HepG2 (cell line): ENCODE measurements at regions not wholly inside any gene's neighbourhood (a gene's known extent, or its start where the extent isn't known, plus 50 kb on each side); places are given as distances from the start of the nearest gene placed in this dataset.

Source experiments
- ATAC-seq: fragments of 200-7000 bp; cut with Tn5 transposase; 3 replicates; pipeline ENCODE4 v1.9.1; 2020; ENCODE audit warnings: mild to moderate bottlenecking, moderate library complexity
- BruUV-seq: library from RNA; stranded (reverse); fragments of 400-500 nt; replicated peaks from 2 replicates; lab custom pipeline; 2021; lab: Mats Ljungman, UMichigan
- CTCF ChIA-PET: fragments of 300-600 bp; formaldehyde crosslinking; extraction: SDS; loops from one replicate; lab custom pipeline; 2021; ENCODE audit warnings: low total read pairs, inconsistent platforms, low intra/inter-chr PET ratio; lab: Yijun Ruan, JAX
- POLR2A ChIA-PET: fragments of 350-600 bp; sonication (Branson Sonifier 250); formaldehyde crosslinking; loops from one replicate; lab custom pipeline; 2020; ENCODE audit warnings: antibody characterized with exemption, inconsistent platforms; lab: Yijun Ruan, JAX
- DNase-seq: peaks from one replicate; pipeline ENCODE4 v3.0.0-alpha.2; 2015; ENCODE audit warnings: low spot score
- FAIRE-seq: peaks from 3 replicates; lab custom pipeline; 2011; peaks lifted over from hg19 to GRCh38; lab: Jason Lieb, UNC
- H2AFZ ChIP-seq: one replicate; pipeline ENCODE4 v1.6.1; 2011; ENCODE audit warnings: low read length, inconsistent platforms
- H3K27ac ChIP-seq: fragments of 300-600 bp; 3 replicates; pipeline ENCODE4 v1.8.0; 2011; ENCODE audit warnings: mixed run types, mild to moderate bottlenecking, mixed read lengths, low read length, inconsistent platforms; ENCODE audit not compliant: insufficient read depth; ENCODE audit errors: extremely low read length
- H3K27me3 ChIP-seq, 2 experiments: fragments of 200-600 bp in 1 of 2; 2 replicates in 1 of 2; 3 replicates in 1 of 2; pipeline versions ENCODE4 v1.6.0 to v1.8.0; 2011; ENCODE audit warnings: low read length in 2 of 2, mild to moderate bottlenecking in 2 of 2, moderate library complexity in 2 of 2, inconsistent platforms in 1 of 2; ENCODE audit not compliant: insufficient read depth in 2 of 2, control insufficient read depth in 1 of 2
- H3K36me3 ChIP-seq, 2 experiments: fragments of 200-600 bp in 1 of 2; replicated peaks in 1 of 2; 2 replicates in 1 of 2; 3 replicates in 1 of 2; pipeline versions ENCODE4 v1.5.1 to v1.8.0; 2011; ENCODE audit warnings: low read length in 2 of 2, inconsistent platforms in 1 of 2; ENCODE audit not compliant: insufficient read depth in 2 of 2, control insufficient read depth in 1 of 2
- H3K4me1 ChIP-seq: 2 replicates; pipeline ENCODE4 v1.5.1; 2012; ENCODE audit warnings: low read length, inconsistent platforms; ENCODE audit not compliant: insufficient read depth
- H3K4me2 ChIP-seq: 2 replicates; pipeline ENCODE4 v1.6.0; 2011; ENCODE audit warnings: low read depth, low read length, inconsistent platforms
- H3K4me3 ChIP-seq, 3 experiments: fragments of 200-600 bp in 1 of 3; sonication (generic), shearing (Covaris generic) in 1 of 3; replicated peaks in 1 of 3; 2 replicates each; pipeline ENCODE4 v1.5.1; 2011 to 2016; ENCODE audit warnings: low read length in 3 of 3, inconsistent platforms in 2 of 3, low read depth in 2 of 3, mild to moderate bottlenecking in 2 of 3, control low read depth in 1 of 3, mixed read lengths in 1 of 3; ENCODE audit not compliant: insufficient read depth in 1 of 3
- H3K79me2 ChIP-seq: one replicate; pipeline ENCODE4 v1.6.1; 2011; ENCODE audit warnings: low read length, inconsistent platforms; ENCODE audit not compliant: insufficient read depth
- H3K9ac ChIP-seq: 2 replicates; pipeline ENCODE4 v1.6.0; 2011; ENCODE audit warnings: mild to moderate bottlenecking, low read depth, low read length, inconsistent platforms; ENCODE audit not compliant: insufficient read depth
- H3K9me3 ChIP-seq: 2 replicates; pipeline ENCODE4 v1.5.1; 2012; ENCODE audit warnings: mild to moderate bottlenecking, low read length
- H4K20me1 ChIP-seq: 2 replicates; pipeline ENCODE4 v1.6.0; 2011; ENCODE audit warnings: inconsistent platforms, mild to moderate bottlenecking, low read length, moderate library complexity; ENCODE audit not compliant: insufficient read depth
- DBP ChIP-seq: sonication (generic); formaldehyde crosslinking; IDR thresholded peaks from 2 replicates; pipeline ENCODE4 v1.4.0; 2020; ENCODE audit warnings: missing genetic modification reagents; ENCODE audit errors: not compliant biosample characterization
- FOXA3 ChIP-seq: IDR thresholded peaks from 2 replicates; pipeline ENCODE4 v1.6.1; 2016; ENCODE audit warnings: missing genetic modification reagents, missing compliant biosample characterization
- FOXK1 ChIP-seq: sonication (generic); formaldehyde crosslinking; IDR thresholded peaks from 2 replicates; pipeline ENCODE4 v1.4.0; 2020; ENCODE audit warnings: low read depth, missing genetic modification reagents, borderline replicate concordance
- FOXP1 ChIP-seq, 2 experiments: fragments of 450-650 bp in 1 of 2; IDR thresholded peaks; 2 replicates each; pipeline ENCODE4 v1.6.1; 2017 to 2018; ENCODE audit warnings: antibody characterized with exemption in 1 of 2
- GATAD2A ChIP-seq: IDR thresholded peaks from 2 replicates; pipeline ENCODE4 v1.6.1; 2016
- MXI1 ChIP-seq: IDR thresholded peaks from 3 replicates; pipeline ENCODE4 v1.6.1; 2012; ENCODE audit warnings: low read depth, low read length, inconsistent platforms, borderline replicate concordance
- NFE2L1 ChIP-seq: sonication (generic); formaldehyde crosslinking; IDR thresholded peaks from 2 replicates; pipeline ENCODE4 v1.4.0; 2020; ENCODE audit warnings: missing genetic modification reagents, mild to moderate bottlenecking, borderline replicate concordance
- NRL ChIP-seq: sonication (generic); formaldehyde crosslinking; IDR thresholded peaks from 2 replicates; pipeline ENCODE4 v1.5.0; 2020; ENCODE audit warnings: missing genetic modification reagents, mild to moderate bottlenecking, moderate library complexity, borderline replicate concordance
- RAD21 ChIP-seq: fragments of 450-650 bp; formaldehyde crosslinking; IDR thresholded peaks from 2 replicates; pipeline ENCODE4 v1.5.0; 2020; ENCODE audit warnings: mild to moderate bottlenecking
- ZNF281 ChIP-seq: sonication (generic); formaldehyde crosslinking; IDR thresholded peaks from 2 replicates; pipeline ENCODE4 v1.4.0; 2020; ENCODE audit warnings: missing genetic modification reagents, borderline replicate concordance
- ZNF552 ChIP-seq: sonication (generic); formaldehyde crosslinking; IDR thresholded peaks from 2 replicates; pipeline ENCODE4 v1.9.0; 2022; ENCODE audit warnings: missing genetic modification reagents, mild to moderate bottlenecking, borderline replicate concordance
- ZNF839 ChIP-seq: sonication (generic); formaldehyde crosslinking; IDR thresholded peaks from 2 replicates; pipeline ENCODE4 v1.4.0; 2020; ENCODE audit warnings: missing genetic modification reagents, mild to moderate bottlenecking, borderline replicate concordance
- WGBS: methylation state at CpG from one replicate; pipeline ENCODE4 v1.1.6; 2017; ENCODE audit warnings: low lambda C conversion rate; 5-methylcytosine and 5-hydroxymethylcytosine counted together
- in situ Hi-C: cut with HindIII; loops from 2 replicates; pipeline ENCODE4 v1.10.0; 2017; ENCODE audit warnings: low pct_unique_long_range_greater_than_20kb; ENCODE audit not compliant: extremely low pct_ligation_motif_present
- intact Hi-C: fragments of 100-400 bp; cut with micrococcal nuclease; formaldehyde crosslinking; loops from one replicate; pipeline ENCODE4 v1.10.0; 2022; ENCODE audit not compliant: unreplicated experiment
- TF ChIP-seq, protein P1 (sequence below): sonication (generic); formaldehyde crosslinking; IDR thresholded peaks from 2 replicates; pipeline ENCODE4 v1.5.1; 2020; ENCODE audit warnings: mild to moderate bottlenecking, missing genetic modification reagents, borderline replicate concordance
- TF ChIP-seq, protein P2 (sequence below): IDR thresholded peaks from 2 replicates; pipeline ENCODE4 v1.6.1; 2016

DNA sequence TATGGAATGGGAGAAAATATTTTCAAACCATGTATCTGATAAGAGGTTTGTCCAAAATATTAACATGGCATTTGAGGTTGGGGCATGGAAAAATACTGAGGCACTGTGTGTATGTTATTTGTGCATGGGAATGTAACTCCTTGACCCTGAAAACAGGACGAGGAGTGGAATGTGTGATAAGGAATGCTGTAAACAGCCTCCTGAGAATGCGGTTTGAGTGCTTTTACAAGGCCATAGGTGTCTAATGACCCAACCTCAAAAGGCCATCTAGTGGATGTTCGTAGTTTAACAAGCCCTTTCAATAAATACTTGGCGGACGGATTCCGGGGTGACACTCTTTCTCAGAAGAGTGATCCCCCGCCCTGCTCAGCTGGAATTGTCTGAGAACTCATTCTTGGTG lies 162.9 kb upstream of the USP9X start:
- Histone ChIP-seq H3K27ac (no peak overlapping the region), H3K4me3 (no peak overlapping the region), H3K36me3 (no peaks in the 10 kb centered on the region), H3K4me2 (no peak overlapping the region; the same call in 1 of the 2 replicates), H3K9me3 (peaks cover 10% of the 10 kb centered on the region; the same call in 1 of the 2 replicates), H4K20me1 (no peaks in the 10 kb centered on the region), H3K79me2 (no peaks in the 10 kb centered on the region), H2AFZ (no peak overlapping the region), H3K4me1 (no peaks in the 10 kb centered on the region), H3K27me3 (no peaks in the 10 kb centered on the region), H3K9ac (no peak overlapping the region)
- intact Hi-C loops, result loop anchor here (10.0 kb wide), 2 partner anchors 48 to 118 kb away; no protein-coding TSS in a partner anchor
- DNase-seq (peak; percentile 45), FAIRE-seq (peak; percentile 94), ATAC-seq (peak; percentile 41; the same call in 2 of the 3 replicates)
- ChIA-PET POLR2A (no interaction called here), CTCF (no interaction called here)
- WGBS, result 0% methylated on average over 1 of the region's 7 CpGs
- in situ Hi-C loops, result no loop called here
- BruUV-seq, result no TSS peak
- TF ChIP-seq FOXP1 (IDR thresholded peaks at IDR 0.05) (no peak), FOXP1 (CRISPR knock-in tag; IDR thresholded peaks at IDR 0.05) (0 out of 2 replicates have a peak, but pooled peaks have one; percentile 36), NRL (CRISPR knock-in tag) (no peak), ZNF281 (CRISPR knock-in tag) (no peak), MXI1 (no peak), RAD21 (CRISPR knock-in tag) (peak; percentile 37; the same call in 1 of the 2 replicates), ZNF552 (CRISPR knock-in tag) (no peak), FOXA3 (CRISPR knock-in tag) (0 out of 2 replicates have a peak, but pooled peaks have one; percentile 23), DBP (CRISPR knock-in tag) (no peak), FOXK1 (CRISPR knock-in tag) (no peak), GATAD2A (no peak), ZNF839 (CRISPR knock-in tag) (no peak), NFE2L1 (CRISPR knock-in tag) (no peak)
- TF ChIP-seq, protein P1, sequence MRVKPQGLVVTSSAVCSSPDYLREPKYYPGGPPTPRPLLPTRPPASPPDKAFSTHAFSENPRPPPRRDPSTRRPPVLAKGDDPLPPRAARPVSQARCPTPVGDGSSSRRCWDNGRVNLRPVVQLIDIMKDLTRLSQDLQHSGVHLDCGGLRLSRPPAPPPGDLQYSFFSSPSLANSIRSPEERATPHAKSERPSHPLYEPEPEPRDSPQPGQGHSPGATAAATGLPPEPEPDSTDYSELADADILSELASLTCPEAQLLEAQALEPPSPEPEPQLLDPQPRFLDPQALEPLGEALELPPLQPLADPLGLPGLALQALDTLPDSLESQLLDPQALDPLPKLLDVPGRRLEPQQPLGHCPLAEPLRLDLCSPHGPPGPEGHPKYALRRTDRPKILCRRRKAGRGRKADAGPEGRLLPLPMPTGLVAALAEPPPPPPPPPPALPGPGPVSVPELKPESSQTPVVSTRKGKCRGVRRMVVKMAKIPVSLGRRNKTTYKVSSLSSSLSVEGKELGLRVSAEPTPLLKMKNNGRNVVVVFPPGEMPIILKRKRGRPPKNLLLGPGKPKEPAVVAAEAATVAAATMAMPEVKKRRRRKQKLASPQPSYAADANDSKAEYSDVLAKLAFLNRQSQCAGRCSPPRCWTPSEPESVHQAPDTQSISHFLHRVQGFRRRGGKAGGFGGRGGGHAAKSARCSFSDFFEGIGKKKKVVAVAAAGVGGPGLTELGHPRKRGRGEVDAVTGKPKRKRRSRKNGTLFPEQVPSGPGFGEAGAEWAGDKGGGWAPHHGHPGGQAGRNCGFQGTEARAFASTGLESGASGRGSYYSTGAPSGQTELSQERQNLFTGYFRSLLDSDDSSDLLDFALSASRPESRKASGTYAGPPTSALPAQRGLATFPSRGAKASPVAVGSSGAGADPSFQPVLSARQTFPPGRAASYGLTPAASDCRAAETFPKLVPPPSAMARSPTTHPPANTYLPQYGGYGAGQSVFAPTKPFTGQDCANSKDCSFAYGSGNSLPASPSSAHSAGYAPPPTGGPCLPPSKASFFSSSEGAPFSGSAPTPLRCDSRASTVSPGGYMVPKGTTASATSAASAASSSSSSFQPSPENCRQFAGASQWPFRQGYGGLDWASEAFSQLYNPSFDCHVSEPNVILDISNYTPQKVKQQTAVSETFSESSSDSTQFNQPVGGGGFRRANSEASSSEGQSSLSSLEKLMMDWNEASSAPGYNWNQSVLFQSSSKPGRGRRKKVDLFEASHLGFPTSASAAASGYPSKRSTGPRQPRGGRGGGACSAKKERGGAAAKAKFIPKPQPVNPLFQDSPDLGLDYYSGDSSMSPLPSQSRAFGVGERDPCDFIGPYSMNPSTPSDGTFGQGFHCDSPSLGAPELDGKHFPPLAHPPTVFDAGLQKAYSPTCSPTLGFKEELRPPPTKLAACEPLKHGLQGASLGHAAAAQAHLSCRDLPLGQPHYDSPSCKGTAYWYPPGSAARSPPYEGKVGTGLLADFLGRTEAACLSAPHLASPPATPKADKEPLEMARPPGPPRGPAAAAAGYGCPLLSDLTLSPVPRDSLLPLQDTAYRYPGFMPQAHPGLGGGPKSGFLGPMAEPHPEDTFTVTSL (CRISPR knock-in tag), result no peak
- TF ChIP-seq, protein P2, sequence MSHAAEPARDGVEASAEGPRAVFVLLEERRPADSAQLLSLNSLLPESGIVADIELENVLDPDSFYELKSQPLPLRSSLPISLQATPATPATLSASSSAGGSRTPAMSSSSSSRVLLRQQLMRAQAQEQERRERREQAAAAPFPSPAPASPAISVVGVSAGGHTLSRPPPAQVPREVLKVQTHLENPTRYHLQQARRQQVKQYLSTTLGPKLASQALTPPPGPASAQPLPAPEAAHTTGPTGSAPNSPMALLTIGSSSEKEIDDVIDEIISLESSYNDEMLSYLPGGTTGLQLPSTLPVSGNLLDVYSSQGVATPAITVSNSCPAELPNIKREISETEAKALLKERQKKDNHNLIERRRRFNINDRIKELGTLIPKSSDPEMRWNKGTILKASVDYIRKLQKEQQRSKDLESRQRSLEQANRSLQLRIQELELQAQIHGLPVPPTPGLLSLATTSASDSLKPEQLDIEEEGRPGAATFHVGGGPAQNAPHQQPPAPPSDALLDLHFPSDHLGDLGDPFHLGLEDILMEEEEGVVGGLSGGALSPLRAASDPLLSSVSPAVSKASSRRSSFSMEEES (CRISPR knock-in tag), result no peak
